ENCODE measurements at regions not wholly inside any gene's neighbourhood (a gene's known extent, or its start where the extent isn't known, plus 50 kb on each side); places are given as distances from the start of the nearest gene placed in this dataset.

GRCh38 chr2:223469270-223470046 lies 132.7 kb downstream of the SCG2 start:
- Histone ChIP-seq H3K36me3 (ENCODE audit: control insufficient read depth in 2 of 4, insufficient read depth in 4 of 4, low read length in 3 of 4) (no peaks in the 10 kb centered on the region), H3K9me3 (ENCODE audit: insufficient read depth in 2 of 2, low read depth in 1 of 2, low read length in 1 of 2) (no peaks in the 10 kb centered on the region), H2BK20ac (ENCODE audit: low read length) (no peak overlapping the region), H3K4me2 (ENCODE audit: insufficient read depth in 1 of 2, low read depth in 2 of 2, low read length in 2 of 2) (no peak overlapping the region), H2BK120ac (replicated peaks; ENCODE audit: low read depth, low read length) (no peak overlapping the region), H4K20me1 (replicated peaks in 1 of 2; ENCODE audit: control insufficient read depth in 1 of 2, insufficient read depth in 2 of 2, low read length in 2 of 2) (no peaks in the 10 kb centered on the region), H3K23me2 (ENCODE audit: low read depth, low read length) (no peaks in the 10 kb centered on the region), H4K5ac (ENCODE audit: insufficient read length, low read depth, low read length) (no peak overlapping the region), H4K8ac (ENCODE audit: extremely low read depth, insufficient read depth, low read length) (no peak overlapping the region), H3K79me1 (ENCODE audit: low read depth, low read length) (no peaks in the 10 kb centered on the region), H4K91ac (replicated peaks; ENCODE audit: insufficient read length, low read length) (no peak overlapping the region), H3K4me3 (ENCODE audit: extremely low read depth in 1 of 4, insufficient read depth in 2 of 4, low read depth in 3 of 4, low read length in 4 of 4) (no peak overlapping the region), H3K4me1 (replicated peaks in 1 of 4; ENCODE audit: control insufficient read depth in 3 of 4, insufficient read depth in 4 of 4, low read length in 3 of 4) (no peaks in the 10 kb centered on the region), H3K27me3 (replicated peaks in 1 of 4; ENCODE audit: control insufficient read depth in 3 of 4, extremely low read depth in 1 of 4, insufficient read depth in 3 of 4, low read length in 3 of 4) (no peaks in the 10 kb centered on the region), H3K18ac (ENCODE audit: extremely low read depth, low read length) (no peak overlapping the region), H2BK5ac (ENCODE audit: low read depth, low read length) (no peak overlapping the region), H3K23ac (ENCODE audit: insufficient read length) (no peak overlapping the region), H2BK12ac (ENCODE audit: low read depth, low read length) (no peak overlapping the region), H3K9ac (replicated peaks in 1 of 4; ENCODE audit: extremely low read depth in 1 of 4, low read depth in 3 of 4, low read length in 3 of 4) (no peak overlapping the region; a peak in 1 of 7 replicates), H2AFZ (ENCODE audit: low read length) (no peak overlapping the region), H3K14ac (ENCODE audit: insufficient read length) (peak overlapping the region; percentile 72), H2BK15ac (ENCODE audit: low read length) (no peak overlapping the region), H3K4ac (replicated peaks; ENCODE audit: insufficient read length, low read depth, low read length) (no peak overlapping the region), H3K56ac (replicated peaks; ENCODE audit: insufficient read length, low read depth, low read length) (no peak overlapping the region), H2AK5ac (ENCODE audit: low read depth, low read length) (no peak overlapping the region), H3K79me2 (ENCODE audit: control insufficient read depth in 1 of 2, insufficient read depth in 2 of 2, low read length in 2 of 2) (no peaks in the 10 kb centered on the region), H3K27ac (ENCODE audit: low read depth, low read length) (no peak overlapping the region)
- DNase-seq (ENCODE audit: low read depth in 1 of 2, low spot score in 2 of 2) (no peak), FAIRE-seq (no peak)
- ChIA-PET CTCF (ENCODE audit: partially characterized antibody) (interaction anchor here (1.1 to 1.7 kb wide), 2 partner anchors 10 to 292 kb away, joined by 3 to 5 read pairs; no protein-coding TSS in a partner anchor), POLR2A (ENCODE audit: partially characterized antibody) (no interaction called here)
- WGBS, 2 experiments (ENCODE audit: extremely low coverage in 1 of 2, insufficient coverage in 1 of 2, insufficient read length in 1 of 2, insufficient replicate concordance in 2 of 2, low coverage in 1 of 2, low lambda C conversion rate in 2 of 2, missing lambda C conversion rate in 1 of 2), result 87% methylated on average over 6 of the region's 6 CpGs; no CpG with 5 or more reads in 1 of the 2 experiments
- TF ChIP-seq SRF (IDR thresholded peaks at IDR 0.05; ENCODE audit: low read depth, low read length), result no peak
- no peak for TF ChIP-seq RFX5 (IDR thresholded peaks at IDR 0.05; ENCODE audit: borderline replicate concordance, low read depth, low read length)

All from H1 (cell line).